CD14-positive monocyte (primary cell): ENCODE measurements at regions not wholly inside any gene's neighbourhood (a gene's known extent, or its start where the extent isn't known, plus 50 kb on each side); places are given as distances from the start of the nearest gene placed in this dataset.

Source experiments
- DNase-seq, 3 donors: peaks; one replicate each; pipeline ENCODE4 v3.0.0-alpha.2; 2011 to 2022
- H2AFZ ChIP-seq: 2 replicates; pipeline ENCODE4 v1.6.0; 2012; ENCODE audit warnings: mild to moderate bottlenecking, low read depth, low read length, inconsistent platforms; ENCODE audit not compliant: insufficient read depth, poor library complexity, severe bottlenecking
- H3K27ac ChIP-seq, 2 donors: 1 replicate in 1 of 2; 2 replicates in 1 of 2; pipeline ENCODE4 v1.5.1; 2012 to 2013; ENCODE audit warnings: low read length in 2 of 2, control low read depth in 1 of 2, inconsistent platforms in 1 of 2, low read depth in 1 of 2, mild to moderate bottlenecking in 1 of 2
- H3K27me3 ChIP-seq, 2 donors: one replicate each; pipeline versions ENCODE4 v1.6.0 to v1.6.1; 2011 to 2013; ENCODE audit warnings: low read length in 2 of 2; ENCODE audit not compliant: control insufficient read depth in 2 of 2, insufficient read depth in 2 of 2
- H3K36me3 ChIP-seq, 2 donors: replicated peaks in 1 of 2; 1 replicate in 1 of 2; 2 replicates in 1 of 2; pipeline versions ENCODE4 v1.5.1 to v1.6.1; 2012 to 2013; ENCODE audit warnings: low read length in 2 of 2, control low read depth in 1 of 2, inconsistent platforms in 1 of 2, mild to moderate bottlenecking in 1 of 2; ENCODE audit not compliant: insufficient read depth in 2 of 2, control insufficient read depth in 1 of 2
- H3K4me1 ChIP-seq, 2 donors: 1 replicate in 1 of 2; 2 replicates in 1 of 2; pipeline versions ENCODE4 v1.5.1 to v1.6.1; 2012 to 2013; ENCODE audit warnings: low read length in 2 of 2, control low read depth in 1 of 2, inconsistent platforms in 1 of 2, mild to moderate bottlenecking in 1 of 2, moderate library complexity in 1 of 2; ENCODE audit not compliant: insufficient read depth in 2 of 2, control insufficient read depth in 1 of 2
- H3K4me2 ChIP-seq: replicated peaks from 2 replicates; pipeline ENCODE3; 2012; ENCODE audit warnings: low read length, moderate library complexity, mild to moderate bottlenecking; ENCODE audit not compliant: poor library complexity, severe bottlenecking; ENCODE audit errors: extremely low read depth
- H3K4me3 ChIP-seq, 3 experiments: fragments of 200-600 bp in 1 of 3; sonication (generic) in 1 of 3; replicated peaks in 1 of 3; 1 replicate in 2 of 3; 2 replicates in 1 of 3; pipeline ENCODE4 v1.5.1; 2011 to 2013; ENCODE audit warnings: low read length in 3 of 3, mild to moderate bottlenecking in 3 of 3, control low read depth in 2 of 3, low read depth in 2 of 3, inconsistent platforms in 1 of 3, moderate library complexity in 1 of 3
- H3K79me2 ChIP-seq: 2 replicates; pipeline ENCODE4 v1.6.0; 2012; ENCODE audit warnings: mild to moderate bottlenecking, control low read depth, inconsistent platforms, low read length, moderate library complexity; ENCODE audit not compliant: insufficient read depth
- H3K9ac ChIP-seq: 2 replicates; pipeline ENCODE4 v1.6.0; 2017; ENCODE audit warnings: low read length, mild to moderate bottlenecking; ENCODE audit not compliant: insufficient read depth, poor library complexity, severe bottlenecking
- H3K9me3 ChIP-seq, 2 donors: replicated peaks in 1 of 2; 1 replicate in 1 of 2; 2 replicates in 1 of 2; pipeline versions ENCODE4 v1.5.1 to v1.6.1; 2012 to 2013; ENCODE audit warnings: low read length in 2 of 2, control low read depth in 1 of 2; ENCODE audit not compliant: control insufficient read depth in 1 of 2, insufficient read depth in 1 of 2
- H4K20me1 ChIP-seq: 2 replicates; pipeline ENCODE4 v1.6.0; 2012; ENCODE audit warnings: mild to moderate bottlenecking, low read length, control low read depth, moderate library complexity; ENCODE audit not compliant: insufficient read depth
- H3K27ac Mint-ChIP-seq, 7 donors: one replicate each; pipeline ENCODE4 v1.8.0; 2020; ENCODE audit warnings: mild to moderate bottlenecking in 7 of 7, mixed read lengths in 7 of 7, moderate library complexity in 6 of 7, inconsistent platforms in 2 of 7
- H3K27me3 Mint-ChIP-seq, 3 donors: one replicate each; pipeline ENCODE4 v1.8.0; 2021 to 2022; ENCODE audit warnings: low read depth in 3 of 3, mild to moderate bottlenecking in 3 of 3, mixed read lengths in 3 of 3, moderate library complexity in 3 of 3, inconsistent platforms in 1 of 3
- H3K36me3 Mint-ChIP-seq, 2 donors: one replicate each; pipeline ENCODE4 v1.8.0; 2020; ENCODE audit warnings: mixed read lengths in 2 of 2, inconsistent platforms in 1 of 2, mild to moderate bottlenecking in 1 of 2
- H3K4me1 Mint-ChIP-seq: one replicate; pipeline ENCODE4 v1.8.0; 2020; ENCODE audit warnings: mild to moderate bottlenecking, mixed read lengths
- H3K4me3 Mint-ChIP-seq, 2 donors: one replicate each; pipeline ENCODE4 v1.8.0; 2020; ENCODE audit warnings: mild to moderate bottlenecking in 2 of 2, mixed read lengths in 2 of 2, moderate library complexity in 1 of 2
- H3K9me3 Mint-ChIP-seq, 7 donors: one replicate each; pipeline ENCODE4 v1.8.0; 2020 to 2022; ENCODE audit warnings: mixed read lengths in 7 of 7, mild to moderate bottlenecking in 6 of 7, moderate library complexity in 6 of 7, inconsistent platforms in 2 of 7
- WGBS: methylation state at CpG from one replicate; pipeline ENCODE4 v1.1.5; 2013; ENCODE audit warnings: missing lambda C conversion rate; ENCODE audit not compliant: insufficient coverage; 5-methylcytosine and 5-hydroxymethylcytosine counted together
- intact Hi-C, 2 donors: fragments of 100-400 bp; cut with micrococcal nuclease; formaldehyde crosslinking; loops; one replicate each; pipeline versions ENCODE4 v1.15.0 to v1.15.1; 2023
- TF ChIP-seq, protein P1 (sequence below): fragments of 200-600 bp; IDR thresholded peaks from one replicate; pipeline ENCODE4 v1.8.0; 2022; ENCODE audit warnings: antibody characterized with exemption, mild to moderate bottlenecking

DNA sequence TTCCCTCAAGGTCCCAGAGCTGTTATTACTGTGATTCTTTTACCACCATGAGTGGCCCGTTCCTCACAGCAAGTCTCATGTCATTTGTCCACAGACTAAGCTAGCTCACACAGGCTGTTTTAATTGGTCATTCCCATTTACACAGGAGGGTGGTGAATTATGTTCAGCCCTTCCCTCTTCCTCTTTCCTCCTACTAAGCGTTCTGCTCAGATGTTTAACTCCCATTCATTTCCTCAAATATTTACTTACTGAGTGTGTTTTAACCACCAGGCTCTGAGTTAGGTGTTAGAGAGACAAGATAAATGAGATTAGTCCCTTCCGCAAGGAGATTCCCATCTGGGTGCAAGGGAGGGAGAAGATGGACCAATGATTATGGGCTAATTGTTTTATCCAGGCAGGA is 403.6 kb upstream of the ACVR2A start:
- no CpG with 5 or more reads among the region's 3 CpGs for WGBS
- no peak overlapping the region for H3K9ac ChIP-seq

DNA sequence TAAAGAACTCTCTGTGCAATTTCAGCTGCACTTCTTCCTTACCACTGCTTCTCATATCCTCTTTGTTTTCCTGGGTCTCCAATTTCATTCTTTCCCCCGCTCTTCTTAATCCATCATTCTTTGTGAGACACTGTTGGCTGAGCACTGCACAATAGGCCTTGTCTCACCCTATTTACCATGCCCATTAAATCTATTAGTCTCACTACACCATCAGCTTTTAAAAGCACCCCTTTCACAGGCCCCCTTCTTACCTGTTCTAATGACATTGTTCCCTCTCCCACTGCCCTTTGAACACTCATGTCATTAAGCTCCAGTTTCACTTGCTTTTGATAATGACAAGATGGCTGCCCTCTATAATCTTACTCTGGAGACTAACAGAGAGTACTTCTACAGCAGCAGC is 404.1 kb upstream of the ACVR2A start:
- Mint-ChIP-seq H3K9me3 (peaks cover 4 to 13% (median 5%) of the 10 kb centered on the region in 7 donors), H3K27me3 (no peaks in the 10 kb centered on the region), H3K4me1 (no peaks in the 10 kb centered on the region), H3K36me3 (no peaks in the 10 kb centered on the region), H3K4me3 (no peak overlapping the region), H3K27ac (no peak overlapping the region)
- H3K9ac ChIP-seq: no peak overlapping the region
- no peaks in the 10 kb centered on the region for H3K27me3 ChIP-seq
- TF ChIP-seq, protein P1, sequence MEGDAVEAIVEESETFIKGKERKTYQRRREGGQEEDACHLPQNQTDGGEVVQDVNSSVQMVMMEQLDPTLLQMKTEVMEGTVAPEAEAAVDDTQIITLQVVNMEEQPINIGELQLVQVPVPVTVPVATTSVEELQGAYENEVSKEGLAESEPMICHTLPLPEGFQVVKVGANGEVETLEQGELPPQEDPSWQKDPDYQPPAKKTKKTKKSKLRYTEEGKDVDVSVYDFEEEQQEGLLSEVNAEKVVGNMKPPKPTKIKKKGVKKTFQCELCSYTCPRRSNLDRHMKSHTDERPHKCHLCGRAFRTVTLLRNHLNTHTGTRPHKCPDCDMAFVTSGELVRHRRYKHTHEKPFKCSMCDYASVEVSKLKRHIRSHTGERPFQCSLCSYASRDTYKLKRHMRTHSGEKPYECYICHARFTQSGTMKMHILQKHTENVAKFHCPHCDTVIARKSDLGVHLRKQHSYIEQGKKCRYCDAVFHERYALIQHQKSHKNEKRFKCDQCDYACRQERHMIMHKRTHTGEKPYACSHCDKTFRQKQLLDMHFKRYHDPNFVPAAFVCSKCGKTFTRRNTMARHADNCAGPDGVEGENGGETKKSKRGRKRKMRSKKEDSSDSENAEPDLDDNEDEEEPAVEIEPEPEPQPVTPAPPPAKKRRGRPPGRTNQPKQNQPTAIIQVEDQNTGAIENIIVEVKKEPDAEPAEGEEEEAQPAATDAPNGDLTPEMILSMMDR: no peak
- no peaks in the 10 kb centered on the region for H3K79me2 ChIP-seq
- WGBS: 82% methylated on average over 1 of the region's 1 CpG
- no peak overlapping the region for H3K4me2 ChIP-seq
- no peak for DNase-seq
- intact Hi-C loops: no loop called here
- H3K36me3 ChIP-seq: no peaks in the 10 kb centered on the region
- no peak overlapping the region for H3K27ac ChIP-seq
- no peak overlapping the region for H3K4me3 ChIP-seq
- H4K20me1 ChIP-seq: no peaks in the 10 kb centered on the region
- no peak overlapping the region for H2AFZ ChIP-seq
- H3K9me3 ChIP-seq: no peaks in the 10 kb centered on the region
- no peaks in the 10 kb centered on the region for H3K4me1 ChIP-seq

More for the DNA sequence above, 403.6 kb upstream of the ACVR2A start:
- Histone ChIP-seq H3K4me1 (no peaks in the 10 kb centered on the region), H2AFZ (no peak overlapping the region), H3K79me2 (no peaks in the 10 kb centered on the region), H3K4me2 (no peak overlapping the region), H3K36me3 (no peaks in the 10 kb centered on the region), H4K20me1 (no peaks in the 10 kb centered on the region), H3K27me3 (no peaks in the 10 kb centered on the region), H3K27ac (no peak overlapping the region), H3K9me3 (no peaks in the 10 kb centered on the region), H3K4me3 (no peak overlapping the region)
- no peak overlapping the region for H3K4me3 Mint-ChIP-seq
- H3K4me1 Mint-ChIP-seq: no peaks in the 10 kb centered on the region
- H3K27ac Mint-ChIP-seq: no peak overlapping the region
- H3K9me3 Mint-ChIP-seq: peaks cover 3 to 17% (median 8%) of the 10 kb centered on the region in 7 donors
- no peak for DNase-seq
- intact Hi-C loops: no loop called here
- no peaks in the 10 kb centered on the region for H3K36me3 Mint-ChIP-seq
- TF ChIP-seq, protein P1: no peak
- H3K27me3 Mint-ChIP-seq: no peaks in the 10 kb centered on the region
